Colonic mucosa (tissue), 4 donors: ENCODE measurements at regions not wholly inside any gene's neighbourhood (a gene's known extent, or its start where the extent isn't known, plus 50 kb on each side); places are given as distances from the start of the nearest gene placed in this dataset.
"Not testable (repeated sequence)": the region's sequence is repeated elsewhere in the genome, so short reads cannot be mapped to it uniquely, and the experiment has no call there.

Experiments
- DNase-seq: peaks from one replicate; pipeline ENCODE4 v3.0.0-alpha.2; 2020
- H3K27ac ChIP-seq: fragments of 200-600 bp; one replicate; pipeline ENCODE4 v1.8.0; 2021
- H3K27me3 ChIP-seq: fragments of 200-600 bp; one replicate; pipeline ENCODE4 v1.8.0; 2021
- H3K36me3 ChIP-seq: fragments of 200-600 bp; one replicate; pipeline ENCODE4 v1.8.0; 2021
- H3K4me1 ChIP-seq: fragments of 200-600 bp; one replicate; pipeline ENCODE4 v1.8.0; 2021; ENCODE audit warnings: mild to moderate bottlenecking
- H3K4me3 ChIP-seq: fragments of 200-600 bp; one replicate; pipeline ENCODE4 v1.8.0; 2021
- H3K9ac ChIP-seq, 2 donors: one replicate each; pipeline ENCODE4 v1.7.0; 2013; ENCODE audit warnings: control low read depth in 2 of 2, low read depth in 2 of 2, low read length in 2 of 2
- H3K9me3 ChIP-seq: fragments of 200-600 bp; one replicate; pipeline ENCODE4 v1.8.0; 2021
- intact Hi-C: fragments of 100-400 bp; cut with DNase I; formaldehyde crosslinking; loops from one replicate; pipeline ENCODE4 v1.14.1; 2022
- TF ChIP-seq, protein P1 (sequence below): fragments of 200-600 bp; IDR thresholded peaks from one replicate; pipeline ENCODE4 v1.8.0; 2022; ENCODE audit warnings: antibody characterized with exemption, mild to moderate bottlenecking
- donor health status: healthy.
- donor health status: DM: no; HTN: no; CAD: no.
- donor health status: DM: no; HTN: no; CAD: no.

DNA sequence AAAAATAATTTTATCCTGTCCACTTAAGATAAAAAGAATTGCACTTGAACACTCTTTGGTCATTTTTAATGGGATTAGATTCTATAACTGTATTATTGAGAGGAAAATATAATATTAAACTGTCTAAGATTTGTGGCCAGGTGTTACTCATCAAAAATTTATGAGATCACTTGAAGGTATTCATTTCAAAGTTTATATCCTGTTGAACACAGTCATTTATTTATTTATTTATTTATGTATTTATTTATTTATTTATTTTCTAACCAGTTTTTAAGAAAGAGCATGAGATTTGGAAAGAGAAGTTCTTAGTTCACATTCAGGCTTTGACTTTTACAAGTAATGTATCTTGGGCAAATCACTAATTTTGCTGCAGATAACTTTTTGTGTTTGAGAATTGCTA, 692.7 kb downstream of the LTN1 start:
- DNase-seq: no peak
- intact Hi-C loops: no loop called here

GRCh38 chr21:28298251-28298672, 694.4 kb downstream of the LTN1 start:
- DNase-seq: no peak
- Histone ChIP-seq H3K9ac (no peak overlapping the region), H3K4me3 (no peak overlapping the region), H3K4me1 (no peaks in the 10 kb centered on the region), H3K27ac (no peak overlapping the region), H3K36me3 (no peaks in the 10 kb centered on the region), H3K9me3 (no peaks in the 10 kb centered on the region), H3K27me3 (no peaks in the 10 kb centered on the region)
- intact Hi-C loops: no loop called here
- TF ChIP-seq, protein P1, sequence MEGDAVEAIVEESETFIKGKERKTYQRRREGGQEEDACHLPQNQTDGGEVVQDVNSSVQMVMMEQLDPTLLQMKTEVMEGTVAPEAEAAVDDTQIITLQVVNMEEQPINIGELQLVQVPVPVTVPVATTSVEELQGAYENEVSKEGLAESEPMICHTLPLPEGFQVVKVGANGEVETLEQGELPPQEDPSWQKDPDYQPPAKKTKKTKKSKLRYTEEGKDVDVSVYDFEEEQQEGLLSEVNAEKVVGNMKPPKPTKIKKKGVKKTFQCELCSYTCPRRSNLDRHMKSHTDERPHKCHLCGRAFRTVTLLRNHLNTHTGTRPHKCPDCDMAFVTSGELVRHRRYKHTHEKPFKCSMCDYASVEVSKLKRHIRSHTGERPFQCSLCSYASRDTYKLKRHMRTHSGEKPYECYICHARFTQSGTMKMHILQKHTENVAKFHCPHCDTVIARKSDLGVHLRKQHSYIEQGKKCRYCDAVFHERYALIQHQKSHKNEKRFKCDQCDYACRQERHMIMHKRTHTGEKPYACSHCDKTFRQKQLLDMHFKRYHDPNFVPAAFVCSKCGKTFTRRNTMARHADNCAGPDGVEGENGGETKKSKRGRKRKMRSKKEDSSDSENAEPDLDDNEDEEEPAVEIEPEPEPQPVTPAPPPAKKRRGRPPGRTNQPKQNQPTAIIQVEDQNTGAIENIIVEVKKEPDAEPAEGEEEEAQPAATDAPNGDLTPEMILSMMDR: no peak

More for the DNA sequence above, 692.7 kb downstream of the LTN1 start:
- Histone ChIP-seq H3K9ac (no peak overlapping the region), H3K36me3 (no peaks in the 10 kb centered on the region), H3K27ac (no peak overlapping the region), H3K9me3 (no peaks in the 10 kb centered on the region), H3K4me3 (no peak overlapping the region), H3K27me3 (no peaks in the 10 kb centered on the region), H3K4me1 (no peaks in the 10 kb centered on the region)
- TF ChIP-seq, protein P1: no peak

GRCh38 chr21:28294051-28294450, 698.6 kb downstream of the LTN1 start:
- no peak for DNase-seq
- Histone ChIP-seq H3K4me3 (no peak overlapping the region), H3K27me3 (no peaks in the 10 kb centered on the region), H3K36me3 (no peaks in the 10 kb centered on the region), H3K9me3 (no peaks in the 10 kb centered on the region), H3K4me1 (no peaks in the 10 kb centered on the region), H3K9ac (no peak overlapping the region), H3K27ac (no peak overlapping the region)
- intact Hi-C loops: no loop called here
- TF ChIP-seq, protein P1: no peak

DNA sequence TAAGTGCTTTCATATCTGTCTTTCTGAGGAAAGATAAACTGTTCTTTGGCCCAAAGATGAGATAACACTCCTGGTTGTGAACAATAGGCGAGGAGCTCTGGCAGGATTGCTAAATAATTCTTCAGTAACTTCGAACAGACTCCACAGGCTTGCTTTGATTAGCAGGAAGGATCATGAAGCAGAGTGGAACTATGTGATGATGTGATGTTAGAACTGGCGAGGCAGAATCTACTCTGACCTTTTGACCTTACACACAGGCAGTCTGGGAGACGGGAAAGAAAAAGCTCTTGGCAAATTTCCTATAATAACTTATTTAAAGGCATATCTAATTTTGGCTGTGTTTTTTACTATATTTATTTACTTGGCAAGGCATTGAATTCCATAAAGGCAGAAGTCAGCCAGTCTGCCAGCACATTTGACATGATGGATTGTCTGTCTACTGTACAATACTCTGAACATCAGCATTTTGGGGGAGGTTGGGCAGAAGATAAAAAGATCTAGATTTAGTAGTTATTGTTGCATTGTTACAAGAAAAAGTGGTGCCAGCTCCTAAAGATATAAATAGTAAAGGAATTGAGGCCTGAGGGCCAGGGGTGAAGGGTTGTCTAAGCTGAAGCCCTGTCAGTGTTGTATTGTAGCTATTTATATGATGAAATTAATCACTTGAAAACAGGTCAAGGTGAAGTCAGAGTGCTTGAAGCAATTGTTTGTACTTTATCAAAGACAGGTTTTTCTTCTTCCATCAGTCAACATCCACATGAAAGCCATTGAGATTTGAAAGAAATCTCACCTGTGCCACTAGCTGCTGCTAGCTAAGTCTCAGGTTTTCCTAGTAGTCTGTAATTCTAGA, 708.8 kb downstream of the LTN1 start:
- Histone ChIP-seq H3K36me3 (no peaks in the 10 kb centered on the region), H3K9me3 (no peaks in the 10 kb centered on the region), H3K4me1 (no peaks in the 10 kb centered on the region), H3K4me3 (no peak overlapping the region), H3K9ac (no peak overlapping the region), H3K27me3 (no peaks in the 10 kb centered on the region), H3K27ac (no peak overlapping the region)
- TF ChIP-seq, protein P1: no peak
- DNase-seq: no peak
- intact Hi-C loops: no loop called here

DNA sequence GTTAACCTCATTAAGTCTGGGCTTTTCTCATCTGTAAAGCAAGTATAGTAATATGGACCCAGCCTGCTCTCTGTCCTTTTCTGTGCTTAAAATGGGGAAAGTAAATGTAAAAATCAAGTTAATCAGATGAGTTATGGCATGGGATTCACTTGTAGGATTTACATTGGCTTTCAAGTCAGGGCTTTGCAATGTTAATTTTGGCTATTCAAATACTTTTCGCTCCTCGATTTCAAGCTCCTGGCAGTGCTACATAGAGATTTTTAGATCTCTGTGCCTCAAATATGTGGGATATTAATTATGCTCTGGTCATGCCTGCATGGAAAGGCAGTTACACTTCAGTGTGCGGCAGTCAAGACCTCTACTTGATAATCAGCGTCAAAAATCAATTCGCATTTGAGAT, 709.8 kb downstream of the LTN1 start:
- DNase-seq: no peak
- TF ChIP-seq, protein P1: no peak
- Histone ChIP-seq H3K4me3 (no peak overlapping the region), H3K36me3 (no peaks in the 10 kb centered on the region), H3K9ac (no peak overlapping the region), H3K9me3 (no peaks in the 10 kb centered on the region), H3K27me3 (no peaks in the 10 kb centered on the region), H3K27ac (no peak overlapping the region), H3K4me1 (no peaks in the 10 kb centered on the region)
- intact Hi-C loops: no loop called here

GRCh38 chr21:28281357-28281756, 711.3 kb downstream of the LTN1 start:
- H3K27me3 ChIP-seq, H3K36me3 ChIP-seq, intact Hi-C loops, DNase-seq, H3K4me1 ChIP-seq, H3K27ac ChIP-seq, H3K9me3 ChIP-seq, H3K4me3 ChIP-seq, H3K9ac ChIP-seq: not testable (repeated sequence)
